ENCODE measurements at regions not wholly inside any gene's neighbourhood (a gene's known extent, or its start where the extent isn't known, plus 50 kb on each side); places are given as distances from the start of the nearest gene placed in this dataset.
"Not testable (repeated sequence)": the region's sequence is repeated elsewhere in the genome, so short reads cannot be mapped to it uniquely, and the experiment has no call there.

DNA sequence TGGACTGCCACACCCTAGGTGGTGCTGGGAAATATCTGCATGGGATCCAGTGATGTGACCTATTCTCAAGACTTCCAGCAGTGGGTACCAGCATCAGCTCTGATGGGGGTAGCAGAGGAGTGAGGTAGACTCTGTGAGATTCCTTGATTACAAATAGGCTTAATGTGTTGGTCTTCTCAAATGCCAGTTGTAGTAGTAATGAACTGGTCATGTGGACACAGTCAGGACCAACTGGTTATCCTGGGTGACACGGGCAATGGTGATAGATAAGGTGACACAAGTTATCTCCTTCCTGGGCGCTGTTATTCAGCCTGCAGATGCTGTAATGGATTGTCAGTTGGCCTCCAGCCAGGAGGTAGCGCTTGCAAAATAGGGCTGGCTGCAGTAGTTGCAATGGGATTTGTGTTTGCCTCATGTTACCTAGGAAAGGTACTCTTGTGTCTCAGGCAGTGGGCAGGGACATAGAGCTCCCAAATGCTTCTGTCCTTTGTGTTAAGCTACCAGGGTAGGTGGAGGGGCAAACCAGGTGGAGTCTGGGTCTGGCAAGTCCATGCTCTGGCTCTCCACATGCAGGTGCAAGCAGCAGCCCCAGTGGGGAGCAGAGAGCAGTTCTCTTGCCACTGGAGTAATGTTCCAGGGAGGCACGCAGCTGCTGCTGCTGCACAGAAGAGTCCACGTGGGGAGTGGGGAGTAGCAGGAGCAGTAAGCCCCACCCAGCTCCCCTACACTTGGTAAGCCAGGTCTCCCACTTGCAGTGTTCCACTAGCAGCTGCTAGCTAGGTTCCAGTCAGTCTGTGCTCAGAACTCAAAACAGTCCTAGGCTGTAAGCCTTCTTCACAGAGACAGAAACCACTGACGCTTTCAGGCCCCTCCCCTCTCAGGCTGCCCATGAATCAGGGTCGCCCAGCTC, 505.4 kb upstream of the DDX18 start:
- no peaks in the 10 kb centered on the region for H3K9me3 ChIP-seq
- no peaks in the 10 kb centered on the region for H3K4me1 ChIP-seq
- H3K27me3 ChIP-seq: no peaks in the 10 kb centered on the region
- H3K4me3 ChIP-seq (ENCODE audit: low read depth, low read length): no peak overlapping the region
- no peaks in the 10 kb centered on the region for H3K36me3 ChIP-seq
- DNase-seq: no peak
- TF ChIP-seq, protein P1, sequence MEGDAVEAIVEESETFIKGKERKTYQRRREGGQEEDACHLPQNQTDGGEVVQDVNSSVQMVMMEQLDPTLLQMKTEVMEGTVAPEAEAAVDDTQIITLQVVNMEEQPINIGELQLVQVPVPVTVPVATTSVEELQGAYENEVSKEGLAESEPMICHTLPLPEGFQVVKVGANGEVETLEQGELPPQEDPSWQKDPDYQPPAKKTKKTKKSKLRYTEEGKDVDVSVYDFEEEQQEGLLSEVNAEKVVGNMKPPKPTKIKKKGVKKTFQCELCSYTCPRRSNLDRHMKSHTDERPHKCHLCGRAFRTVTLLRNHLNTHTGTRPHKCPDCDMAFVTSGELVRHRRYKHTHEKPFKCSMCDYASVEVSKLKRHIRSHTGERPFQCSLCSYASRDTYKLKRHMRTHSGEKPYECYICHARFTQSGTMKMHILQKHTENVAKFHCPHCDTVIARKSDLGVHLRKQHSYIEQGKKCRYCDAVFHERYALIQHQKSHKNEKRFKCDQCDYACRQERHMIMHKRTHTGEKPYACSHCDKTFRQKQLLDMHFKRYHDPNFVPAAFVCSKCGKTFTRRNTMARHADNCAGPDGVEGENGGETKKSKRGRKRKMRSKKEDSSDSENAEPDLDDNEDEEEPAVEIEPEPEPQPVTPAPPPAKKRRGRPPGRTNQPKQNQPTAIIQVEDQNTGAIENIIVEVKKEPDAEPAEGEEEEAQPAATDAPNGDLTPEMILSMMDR (IDR thresholded peaks at IDR 0.05; ENCODE audit: low read depth, low read length): no peak

DNA sequence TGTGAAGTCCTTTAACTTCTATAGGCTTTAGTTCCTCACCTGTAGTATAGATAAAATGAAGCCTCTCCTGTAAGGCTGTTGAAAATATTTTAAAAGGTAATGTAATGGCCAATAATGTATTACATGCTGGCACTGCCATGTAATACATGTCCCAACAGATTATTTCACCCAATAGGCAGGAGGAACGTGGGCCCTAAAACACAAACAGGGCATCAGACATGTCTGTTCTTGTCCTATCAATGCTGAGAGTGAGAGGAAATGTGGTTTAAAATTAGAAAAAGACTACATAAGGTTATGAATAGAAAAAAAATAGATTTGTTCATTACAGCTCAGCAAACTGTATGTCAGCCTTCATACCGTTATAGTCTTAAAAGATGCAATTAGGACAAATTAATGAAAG, 492.7 kb upstream of the DDX18 start:
- no peak overlapping the region for H3K4me3 ChIP-seq (ENCODE audit: low read depth, low read length)
- TF ChIP-seq, protein P1 (IDR thresholded peaks at IDR 0.05; ENCODE audit: low read depth, low read length): no peak
- H3K27me3 ChIP-seq: no peaks in the 10 kb centered on the region

DNA sequence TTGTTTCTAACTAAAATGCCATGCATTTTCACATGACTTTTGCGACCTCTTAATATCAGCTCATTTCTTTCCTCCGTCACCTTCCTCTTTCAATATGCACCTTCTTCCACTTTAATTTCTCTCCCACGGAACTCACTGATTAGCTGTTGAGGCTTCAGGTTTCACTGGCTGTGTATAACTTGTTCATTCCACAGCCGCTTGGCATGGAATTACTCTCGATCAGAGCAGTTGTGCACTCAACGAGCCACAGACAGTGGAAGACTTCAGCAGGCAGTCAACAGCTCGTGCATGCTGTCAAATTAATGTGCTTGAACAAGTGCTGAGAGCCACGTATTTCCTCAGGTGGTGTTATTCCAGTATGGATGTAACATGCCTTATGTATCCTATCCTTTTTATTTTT, 491.2 kb upstream of the DDX18 start:
- Histone ChIP-seq H3K4me1 (no peaks in the 10 kb centered on the region), H3K9me3 (no peaks in the 10 kb centered on the region), H3K27me3 (no peaks in the 10 kb centered on the region), H3K4me3 (ENCODE audit: low read depth, low read length) (no peak overlapping the region), H3K36me3 (no peaks in the 10 kb centered on the region)
- no peak for DNase-seq
- TF ChIP-seq, protein P1 (IDR thresholded peaks at IDR 0.05; ENCODE audit: low read depth, low read length): no peak

More for the DNA sequence above, 492.7 kb upstream of the DDX18 start:
- no peaks in the 10 kb centered on the region for H3K4me1 ChIP-seq
- H3K9me3 ChIP-seq: no peaks in the 10 kb centered on the region
- DNase-seq: no peak
- H3K36me3 ChIP-seq: no peaks in the 10 kb centered on the region

DNA sequence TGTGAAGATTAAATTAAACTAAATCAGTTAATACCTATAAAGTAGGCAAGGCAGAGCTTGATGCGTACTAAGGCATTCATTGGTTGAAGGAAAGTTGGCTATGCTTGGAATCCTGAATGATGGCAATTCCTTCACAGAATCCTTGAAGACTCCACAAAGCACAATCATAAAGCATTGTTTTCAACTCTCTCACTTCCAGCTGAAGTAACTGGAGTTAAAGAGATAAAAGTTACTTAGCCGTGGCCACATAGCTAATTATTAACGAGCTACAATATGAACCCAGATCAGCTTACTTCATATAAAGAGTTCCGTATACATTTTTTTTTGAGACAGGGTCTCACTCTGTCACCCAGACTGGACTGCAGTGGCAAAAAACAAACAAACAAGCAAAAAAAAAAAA, 483.9 kb upstream of the DDX18 start:
- no peaks in the 10 kb centered on the region for H3K9me3 ChIP-seq
- no peaks in the 10 kb centered on the region for H3K36me3 ChIP-seq
- TF ChIP-seq, protein P1 (IDR thresholded peaks at IDR 0.05; ENCODE audit: low read depth, low read length): no peak
- H3K4me3 ChIP-seq (ENCODE audit: low read depth, low read length): no peak overlapping the region
- no peak for DNase-seq
- H3K4me1 ChIP-seq: no peaks in the 10 kb centered on the region
- no peaks in the 10 kb centered on the region for H3K27me3 ChIP-seq

DNA sequence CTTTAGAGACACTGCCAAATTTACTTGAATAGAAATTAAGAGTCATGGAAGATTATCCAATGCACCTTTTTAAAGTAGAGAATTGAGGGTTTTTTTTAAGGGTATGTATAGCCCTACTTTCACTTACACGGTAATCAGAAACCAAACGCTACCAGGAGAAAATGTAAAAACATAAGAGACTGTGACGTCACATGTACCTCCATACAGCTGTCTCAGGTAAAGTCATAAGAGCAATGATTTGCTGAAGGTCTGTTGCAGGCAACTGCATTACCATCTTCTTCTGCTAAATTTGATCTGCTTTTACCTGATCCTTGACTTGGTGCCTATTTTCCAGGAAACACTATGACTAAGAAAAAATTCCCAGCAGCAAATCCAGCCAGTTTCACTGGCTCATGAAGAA, 478.5 kb upstream of the DDX18 start:
- no peaks in the 10 kb centered on the region for H3K27me3 ChIP-seq
- H3K36me3 ChIP-seq: no peaks in the 10 kb centered on the region
- no peak overlapping the region for H3K4me3 ChIP-seq (ENCODE audit: low read depth, low read length)
- no peaks in the 10 kb centered on the region for H3K4me1 ChIP-seq
- TF ChIP-seq, protein P1 (IDR thresholded peaks at IDR 0.05; ENCODE audit: low read depth, low read length): no peak
- no peaks in the 10 kb centered on the region for H3K9me3 ChIP-seq
- no peak for DNase-seq

DNA sequence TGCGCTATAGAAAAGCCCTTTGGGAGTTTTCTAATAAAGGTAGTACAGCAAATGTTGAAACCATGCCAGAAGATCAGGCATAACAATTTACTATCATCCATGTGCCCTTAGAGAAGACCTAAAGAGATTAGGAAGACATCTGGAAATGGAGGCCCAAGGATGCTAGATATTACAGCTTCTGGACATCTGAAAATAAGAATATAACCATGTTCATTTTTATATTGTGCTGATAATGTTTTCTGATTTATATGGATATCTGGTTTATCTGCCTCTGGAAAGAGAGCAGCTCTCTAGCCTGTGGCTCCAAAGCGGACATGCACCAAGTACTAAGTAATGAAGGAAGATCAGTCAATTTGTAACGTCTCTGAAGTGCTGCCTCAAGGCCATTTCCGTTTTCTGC, 478.0 kb upstream of the DDX18 start:
- Histone ChIP-seq H3K4me3 (ENCODE audit: low read depth, low read length) (no peak overlapping the region), H3K4me1 (no peaks in the 10 kb centered on the region), H3K9me3 (no peaks in the 10 kb centered on the region), H3K27me3 (no peaks in the 10 kb centered on the region), H3K36me3 (no peaks in the 10 kb centered on the region)
- no peak for DNase-seq
- TF ChIP-seq, protein P1 (IDR thresholded peaks at IDR 0.05; ENCODE audit: low read depth, low read length): no peak

DNA sequence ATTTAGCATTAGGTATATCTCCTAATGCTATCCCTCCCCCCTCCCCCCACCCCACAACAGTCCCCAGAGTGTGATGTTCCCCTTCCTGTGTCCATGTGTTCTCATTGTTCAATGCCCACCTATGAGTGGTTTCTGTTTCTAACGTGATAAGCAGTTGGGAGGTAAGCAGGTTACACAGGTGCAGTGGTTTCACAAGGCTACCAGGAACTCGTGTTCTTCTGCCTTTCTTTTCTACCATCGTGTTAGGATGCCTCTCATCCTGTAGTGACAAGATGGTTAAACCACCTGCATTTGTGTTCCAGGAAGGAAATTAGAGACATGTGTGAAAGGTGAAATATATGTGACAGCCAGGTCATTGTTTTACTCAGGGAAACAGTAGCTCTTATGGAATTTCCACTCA, 476.5 kb upstream of the DDX18 start:
- not testable (repeated sequence) for DNase-seq; H3K9me3 ChIP-seq; H3K27me3 ChIP-seq; H3K4me3 ChIP-seq (ENCODE audit: low read depth, low read length); H3K4me1 ChIP-seq; H3K36me3 ChIP-seq
